Adrenal gland (tissue), 5 donors: ENCODE measurements at regions not wholly inside any gene's neighbourhood (a gene's known extent, or its start where the extent isn't known, plus 50 kb on each side); places are given as distances from the start of the nearest gene placed in this dataset.

Experiments
- CTCF ChIP-seq, 6 experiments: fragments of 450-650 bp in 4 of 6; fragments of 200-600 bp in 2 of 6; sonication (generic) in 1 of 6; IDR thresholded peaks; 1 replicate in 5 of 6; 2 replicates in 1 of 6; pipeline versions ENCODE4 v1.5.1 to v1.8.0; 2016 to 2021; ENCODE audit warnings: antibody characterized with exemption in 6 of 6, mild to moderate bottlenecking in 2 of 6, moderate library complexity in 1 of 6
- POLR2A ChIP-seq, 2 donors: fragments of 450-650 bp; IDR thresholded peaks; one replicate each; pipeline ENCODE4 v1.6.1; 2017; ENCODE audit warnings: antibody characterized with exemption in 2 of 2, mild to moderate bottlenecking in 2 of 2, moderate library complexity in 1 of 2
- donor health status: DM: no; HTN: no; CAD: no.

- TF ChIP-seq CTCF (IDR thresholded peaks at IDR 0.05) = no peak
- no peak for TF ChIP-seq POLR2A (IDR thresholded peaks at IDR 0.05)
These were observed 114.7 kb upstream of the ADAMTS9 start for GRCh38 chr3:64802460-64802859.
